GM23338 (cell line): ENCODE measurements at regions not wholly inside any gene's neighbourhood (a gene's known extent, or its start where the extent isn't known, plus 50 kb on each side); places are given as distances from the start of the nearest gene placed in this dataset.

ENCODE experiments used
- CREB1 ChIP-seq: fragments of 250-450 bp; sonication (Bioruptor Pico); IDR thresholded peaks from 2 replicates; pipeline ENCODE4 v1.5.0; 2020; ENCODE audit warnings: low read depth, mild to moderate bottlenecking, moderate library complexity
- EZH2 ChIP-seq: fragments of 200-600 bp; sonication (generic); IDR thresholded peaks from one replicate; pipeline ENCODE4 v1.8.0; 2017; ENCODE audit warnings: antibody characterized with exemption, mild to moderate bottlenecking, low read depth; ENCODE audit not compliant: unreplicated experiment
- EZH2phosphoT487 ChIP-seq: fragments of 200-600 bp; sonication (generic); IDR thresholded peaks from one replicate; pipeline ENCODE4 v1.8.1; 2018; ENCODE audit warnings: antibody characterized with exemption; ENCODE audit not compliant: unreplicated experiment
- JUNB ChIP-seq: IDR thresholded peaks from one replicate; pipeline ENCODE4 v1.6.1; 2016; ENCODE audit warnings: antibody characterized with exemption; ENCODE audit not compliant: unreplicated experiment
- NANOG ChIP-seq: IDR thresholded peaks from 2 replicates; pipeline ENCODE4 v1.6.1; 2016; ENCODE audit warnings: antibody characterized with exemption, borderline replicate concordance
- POLR2AphosphoS5 ChIP-seq: IDR thresholded peaks from 2 replicates; pipeline ENCODE4 v1.6.1; 2016; ENCODE audit warnings: antibody characterized with exemption, low read depth
- STAT1 ChIP-seq: IDR thresholded peaks from one replicate; pipeline ENCODE4 v1.6.1; 2016; ENCODE audit warnings: antibody characterized with exemption; ENCODE audit not compliant: unreplicated experiment
- ZNF114 ChIP-seq: fragments of 250-450 bp; sonication (Bioruptor Pico); IDR thresholded peaks from 2 replicates; pipeline ENCODE4 v1.5.0; 2020; ENCODE audit warnings: mild to moderate bottlenecking, moderate library complexity
- ZNF331 ChIP-seq: fragments of 250-450 bp; sonication (Bioruptor Pico); IDR thresholded peaks from 2 replicates; pipeline ENCODE4 v1.5.0; 2020; ENCODE audit warnings: low read depth, mild to moderate bottlenecking, moderate library complexity
- ZNF462 ChIP-seq: fragments of 250-450 bp; sonication (Bioruptor Pico); IDR thresholded peaks from 2 replicates; pipeline ENCODE4 v1.5.0; 2020; ENCODE audit warnings: mild to moderate bottlenecking, moderate library complexity
- TF ChIP-seq, protein P1 (sequence below), 2 experiments: fragments of 200-600 bp in 1 of 2; sonication (generic) in 1 of 2; conservative IDR thresholded peaks; 2 replicates each; pipeline versions ENCODE4 v1.5.1 to v1.6.1; 2016 to 2017; ENCODE audit warnings: antibody characterized with exemption in 2 of 2, low read depth in 2 of 2, mild to moderate bottlenecking in 2 of 2, moderate library complexity in 1 of 2
- TF ChIP-seq, protein P2 (sequence below): IDR thresholded peaks from one replicate; pipeline ENCODE4 v1.6.1; 2018; ENCODE audit warnings: antibody characterized with exemption; ENCODE audit not compliant: unreplicated experiment
- TF ChIP-seq, protein P3 (sequence below): IDR thresholded peaks from 2 replicates; pipeline ENCODE4 v1.6.1; 2016; ENCODE audit warnings: antibody characterized with exemption

DNA sequence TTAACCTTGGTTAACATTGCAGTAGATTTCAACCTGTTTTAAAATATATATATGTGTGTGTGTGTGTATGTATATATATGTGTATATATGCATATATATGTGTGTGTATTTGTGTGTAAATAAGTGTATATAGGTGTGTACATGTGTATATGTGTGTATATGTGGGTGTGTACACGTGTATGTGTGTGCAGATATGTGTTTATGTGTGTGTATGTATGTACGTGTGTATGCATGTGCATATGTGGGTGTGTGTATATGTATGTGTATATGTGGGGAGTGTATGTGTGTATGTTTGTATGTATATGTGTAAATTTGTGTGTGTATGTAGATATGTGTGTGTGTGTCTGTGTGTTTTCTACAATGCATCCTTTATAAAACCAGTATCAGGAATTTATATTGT, 205.5 kb upstream of the FOXF1 start:
- TF ChIP-seq, protein P1, sequence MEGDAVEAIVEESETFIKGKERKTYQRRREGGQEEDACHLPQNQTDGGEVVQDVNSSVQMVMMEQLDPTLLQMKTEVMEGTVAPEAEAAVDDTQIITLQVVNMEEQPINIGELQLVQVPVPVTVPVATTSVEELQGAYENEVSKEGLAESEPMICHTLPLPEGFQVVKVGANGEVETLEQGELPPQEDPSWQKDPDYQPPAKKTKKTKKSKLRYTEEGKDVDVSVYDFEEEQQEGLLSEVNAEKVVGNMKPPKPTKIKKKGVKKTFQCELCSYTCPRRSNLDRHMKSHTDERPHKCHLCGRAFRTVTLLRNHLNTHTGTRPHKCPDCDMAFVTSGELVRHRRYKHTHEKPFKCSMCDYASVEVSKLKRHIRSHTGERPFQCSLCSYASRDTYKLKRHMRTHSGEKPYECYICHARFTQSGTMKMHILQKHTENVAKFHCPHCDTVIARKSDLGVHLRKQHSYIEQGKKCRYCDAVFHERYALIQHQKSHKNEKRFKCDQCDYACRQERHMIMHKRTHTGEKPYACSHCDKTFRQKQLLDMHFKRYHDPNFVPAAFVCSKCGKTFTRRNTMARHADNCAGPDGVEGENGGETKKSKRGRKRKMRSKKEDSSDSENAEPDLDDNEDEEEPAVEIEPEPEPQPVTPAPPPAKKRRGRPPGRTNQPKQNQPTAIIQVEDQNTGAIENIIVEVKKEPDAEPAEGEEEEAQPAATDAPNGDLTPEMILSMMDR (conservative IDR thresholded peaks at IDR 0.05; ENCODE audit: low read depth in 2 of 2): no peak
- TF ChIP-seq EZH2phosphoT487 (no peak), POLR2AphosphoS5 (no peak), EZH2 (no peak), JUNB (no peak), ZNF114 (no peak), STAT1 (no peak), ZNF462 (CRISPR knock-in tag) (no peak), CREB1 (CRISPR knock-in tag) (no peak), NANOG (no peak), ZNF331 (no peak)
- TF ChIP-seq, protein P2, sequence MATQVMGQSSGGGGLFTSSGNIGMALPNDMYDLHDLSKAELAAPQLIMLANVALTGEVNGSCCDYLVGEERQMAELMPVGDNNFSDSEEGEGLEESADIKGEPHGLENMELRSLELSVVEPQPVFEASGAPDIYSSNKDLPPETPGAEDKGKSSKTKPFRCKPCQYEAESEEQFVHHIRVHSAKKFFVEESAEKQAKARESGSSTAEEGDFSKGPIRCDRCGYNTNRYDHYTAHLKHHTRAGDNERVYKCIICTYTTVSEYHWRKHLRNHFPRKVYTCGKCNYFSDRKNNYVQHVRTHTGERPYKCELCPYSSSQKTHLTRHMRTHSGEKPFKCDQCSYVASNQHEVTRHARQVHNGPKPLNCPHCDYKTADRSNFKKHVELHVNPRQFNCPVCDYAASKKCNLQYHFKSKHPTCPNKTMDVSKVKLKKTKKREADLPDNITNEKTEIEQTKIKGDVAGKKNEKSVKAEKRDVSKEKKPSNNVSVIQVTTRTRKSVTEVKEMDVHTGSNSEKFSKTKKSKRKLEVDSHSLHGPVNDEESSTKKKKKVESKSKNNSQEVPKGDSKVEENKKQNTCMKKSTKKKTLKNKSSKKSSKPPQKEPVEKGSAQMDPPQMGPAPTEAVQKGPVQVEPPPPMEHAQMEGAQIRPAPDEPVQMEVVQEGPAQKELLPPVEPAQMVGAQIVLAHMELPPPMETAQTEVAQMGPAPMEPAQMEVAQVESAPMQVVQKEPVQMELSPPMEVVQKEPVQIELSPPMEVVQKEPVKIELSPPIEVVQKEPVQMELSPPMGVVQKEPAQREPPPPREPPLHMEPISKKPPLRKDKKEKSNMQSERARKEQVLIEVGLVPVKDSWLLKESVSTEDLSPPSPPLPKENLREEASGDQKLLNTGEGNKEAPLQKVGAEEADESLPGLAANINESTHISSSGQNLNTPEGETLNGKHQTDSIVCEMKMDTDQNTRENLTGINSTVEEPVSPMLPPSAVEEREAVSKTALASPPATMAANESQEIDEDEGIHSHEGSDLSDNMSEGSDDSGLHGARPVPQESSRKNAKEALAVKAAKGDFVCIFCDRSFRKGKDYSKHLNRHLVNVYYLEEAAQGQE: no peak
- TF ChIP-seq, protein P3, sequence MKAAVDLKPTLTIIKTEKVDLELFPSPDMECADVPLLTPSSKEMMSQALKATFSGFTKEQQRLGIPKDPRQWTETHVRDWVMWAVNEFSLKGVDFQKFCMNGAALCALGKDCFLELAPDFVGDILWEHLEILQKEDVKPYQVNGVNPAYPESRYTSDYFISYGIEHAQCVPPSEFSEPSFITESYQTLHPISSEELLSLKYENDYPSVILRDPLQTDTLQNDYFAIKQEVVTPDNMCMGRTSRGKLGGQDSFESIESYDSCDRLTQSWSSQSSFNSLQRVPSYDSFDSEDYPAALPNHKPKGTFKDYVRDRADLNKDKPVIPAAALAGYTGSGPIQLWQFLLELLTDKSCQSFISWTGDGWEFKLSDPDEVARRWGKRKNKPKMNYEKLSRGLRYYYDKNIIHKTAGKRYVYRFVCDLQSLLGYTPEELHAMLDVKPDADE: no peak
